VCaP (cell line): ENCODE measurements at regions not wholly inside any gene's neighbourhood (a gene's known extent, or its start where the extent isn't known, plus 50 kb on each side); places are given as distances from the start of the nearest gene placed in this dataset.

Experiments
- H3K27ac ChIP-seq: fragments of 450-650 bp; 2 replicates; pipeline ENCODE4 v1.5.1; 2017
- CTCF ChIP-seq: fragments of 450-650 bp; conservative IDR thresholded peaks from 2 replicates; pipeline ENCODE4 v1.5.1; 2017; ENCODE audit warnings: mild to moderate bottlenecking, moderate library complexity

GRCh38 chr10:112002206-112002605 is 181.4 kb downstream of the GPAM start:
- no peak for TF ChIP-seq CTCF
- H3K27ac ChIP-seq, result no peak overlapping the region

GRCh38 chr10:112004075-112004474 is 179.5 kb downstream of the GPAM start:
- H3K27ac ChIP-seq, result no peak overlapping the region
- no peak for TF ChIP-seq CTCF

GRCh38 chr10:112005044-112005443 is 178.5 kb downstream of the GPAM start:
- no peak for TF ChIP-seq CTCF
- H3K27ac ChIP-seq, result no peak overlapping the region

- TF ChIP-seq CTCF, result no peak
Observed at GRCh38 chr10:112006407-112006806, 177.2 kb downstream of the GPAM start.

GRCh38 chr10:112006831-112007230 is 176.7 kb downstream of the GPAM start:
- no peak overlapping the region for H3K27ac ChIP-seq
- no peak for TF ChIP-seq CTCF

More at GRCh38 chr10:112006407-112006806, 177.2 kb downstream of the GPAM start:
- no peak overlapping the region for H3K27ac ChIP-seq

GRCh38 chr10:112022196-112022595 is 161.4 kb downstream of the GPAM start:
- no peak overlapping the region for H3K27ac ChIP-seq
- no peak for TF ChIP-seq CTCF

GRCh38 chr10:112024079-112024478 is 159.5 kb downstream of the GPAM start:
- H3K27ac ChIP-seq, result no peak overlapping the region
- TF ChIP-seq CTCF, result no peak

GRCh38 chr10:112025228-112025627 is 158.3 kb downstream of the GPAM start:
- H3K27ac ChIP-seq, result no peak overlapping the region
- TF ChIP-seq CTCF, result no peak
